CD14-positive monocyte (primary cell): ENCODE measurements at regions not wholly inside any gene's neighbourhood (a gene's known extent, or its start where the extent isn't known, plus 50 kb on each side); places are given as distances from the start of the nearest gene placed in this dataset.

Experiments used
- DNase-seq, 3 donors: peaks; one replicate each; pipeline ENCODE4 v3.0.0-alpha.2; 2011 to 2022
- H2AFZ ChIP-seq: 2 replicates; pipeline ENCODE4 v1.6.0; 2012; ENCODE audit warnings: mild to moderate bottlenecking, low read depth, low read length, inconsistent platforms; ENCODE audit not compliant: insufficient read depth, poor library complexity, severe bottlenecking
- H3K27ac ChIP-seq, 2 donors: 1 replicate in 1 of 2; 2 replicates in 1 of 2; pipeline ENCODE4 v1.5.1; 2012 to 2013; ENCODE audit warnings: low read length in 2 of 2, control low read depth in 1 of 2, inconsistent platforms in 1 of 2, low read depth in 1 of 2, mild to moderate bottlenecking in 1 of 2
- H3K27me3 ChIP-seq, 2 donors: one replicate each; pipeline versions ENCODE4 v1.6.0 to v1.6.1; 2011 to 2013; ENCODE audit warnings: low read length in 2 of 2; ENCODE audit not compliant: control insufficient read depth in 2 of 2, insufficient read depth in 2 of 2
- H3K36me3 ChIP-seq, 2 donors: replicated peaks in 1 of 2; 1 replicate in 1 of 2; 2 replicates in 1 of 2; pipeline versions ENCODE4 v1.5.1 to v1.6.1; 2012 to 2013; ENCODE audit warnings: low read length in 2 of 2, control low read depth in 1 of 2, inconsistent platforms in 1 of 2, mild to moderate bottlenecking in 1 of 2; ENCODE audit not compliant: insufficient read depth in 2 of 2, control insufficient read depth in 1 of 2
- H3K4me1 ChIP-seq, 2 donors: 1 replicate in 1 of 2; 2 replicates in 1 of 2; pipeline versions ENCODE4 v1.5.1 to v1.6.1; 2012 to 2013; ENCODE audit warnings: low read length in 2 of 2, control low read depth in 1 of 2, inconsistent platforms in 1 of 2, mild to moderate bottlenecking in 1 of 2, moderate library complexity in 1 of 2; ENCODE audit not compliant: insufficient read depth in 2 of 2, control insufficient read depth in 1 of 2
- H3K4me2 ChIP-seq: replicated peaks from 2 replicates; pipeline ENCODE3; 2012; ENCODE audit warnings: low read length, moderate library complexity, mild to moderate bottlenecking; ENCODE audit not compliant: poor library complexity, severe bottlenecking; ENCODE audit errors: extremely low read depth
- H3K4me3 ChIP-seq, 3 experiments: fragments of 200-600 bp in 1 of 3; sonication (generic) in 1 of 3; replicated peaks in 1 of 3; 1 replicate in 2 of 3; 2 replicates in 1 of 3; pipeline ENCODE4 v1.5.1; 2011 to 2013; ENCODE audit warnings: low read length in 3 of 3, mild to moderate bottlenecking in 3 of 3, control low read depth in 2 of 3, low read depth in 2 of 3, inconsistent platforms in 1 of 3, moderate library complexity in 1 of 3
- H3K79me2 ChIP-seq: 2 replicates; pipeline ENCODE4 v1.6.0; 2012; ENCODE audit warnings: mild to moderate bottlenecking, control low read depth, inconsistent platforms, low read length, moderate library complexity; ENCODE audit not compliant: insufficient read depth
- H3K9ac ChIP-seq: 2 replicates; pipeline ENCODE4 v1.6.0; 2017; ENCODE audit warnings: low read length, mild to moderate bottlenecking; ENCODE audit not compliant: insufficient read depth, poor library complexity, severe bottlenecking
- H3K9me3 ChIP-seq, 2 donors: replicated peaks in 1 of 2; 1 replicate in 1 of 2; 2 replicates in 1 of 2; pipeline versions ENCODE4 v1.5.1 to v1.6.1; 2012 to 2013; ENCODE audit warnings: low read length in 2 of 2, control low read depth in 1 of 2; ENCODE audit not compliant: control insufficient read depth in 1 of 2, insufficient read depth in 1 of 2
- H4K20me1 ChIP-seq: 2 replicates; pipeline ENCODE4 v1.6.0; 2012; ENCODE audit warnings: mild to moderate bottlenecking, low read length, control low read depth, moderate library complexity; ENCODE audit not compliant: insufficient read depth
- H3K27ac Mint-ChIP-seq, 7 donors: one replicate each; pipeline ENCODE4 v1.8.0; 2020; ENCODE audit warnings: mild to moderate bottlenecking in 7 of 7, mixed read lengths in 7 of 7, moderate library complexity in 6 of 7, inconsistent platforms in 2 of 7
- H3K27me3 Mint-ChIP-seq, 3 donors: one replicate each; pipeline ENCODE4 v1.8.0; 2021 to 2022; ENCODE audit warnings: low read depth in 3 of 3, mild to moderate bottlenecking in 3 of 3, mixed read lengths in 3 of 3, moderate library complexity in 3 of 3, inconsistent platforms in 1 of 3
- H3K36me3 Mint-ChIP-seq, 2 donors: one replicate each; pipeline ENCODE4 v1.8.0; 2020; ENCODE audit warnings: mixed read lengths in 2 of 2, inconsistent platforms in 1 of 2, mild to moderate bottlenecking in 1 of 2
- H3K4me1 Mint-ChIP-seq: one replicate; pipeline ENCODE4 v1.8.0; 2020; ENCODE audit warnings: mild to moderate bottlenecking, mixed read lengths
- H3K4me3 Mint-ChIP-seq, 2 donors: one replicate each; pipeline ENCODE4 v1.8.0; 2020; ENCODE audit warnings: mild to moderate bottlenecking in 2 of 2, mixed read lengths in 2 of 2, moderate library complexity in 1 of 2
- H3K9me3 Mint-ChIP-seq, 7 donors: one replicate each; pipeline ENCODE4 v1.8.0; 2020 to 2022; ENCODE audit warnings: mixed read lengths in 7 of 7, mild to moderate bottlenecking in 6 of 7, moderate library complexity in 6 of 7, inconsistent platforms in 2 of 7
- CTCF ChIP-seq: fragments of 200-600 bp; IDR thresholded peaks from one replicate; pipeline ENCODE4 v1.8.0; 2022; ENCODE audit warnings: antibody characterized with exemption, mild to moderate bottlenecking
- WGBS: methylation state at CpG from one replicate; pipeline ENCODE4 v1.1.5; 2013; ENCODE audit warnings: missing lambda C conversion rate; ENCODE audit not compliant: insufficient coverage; 5-methylcytosine and 5-hydroxymethylcytosine counted together
- intact Hi-C, 2 donors: fragments of 100-400 bp; cut with micrococcal nuclease; formaldehyde crosslinking; loops; one replicate each; pipeline versions ENCODE4 v1.15.0 to v1.15.1; 2023

GRCh38 chr2:109679225-109679624 lies 65.1 kb downstream of the SOWAHC start:
- no peaks in the 10 kb centered on the region for H3K4me1 ChIP-seq
- Mint-ChIP-seq H3K4me3 (no peak overlapping the region), H3K27ac (peak overlapping the region in 1 of 7 donors; percentile 38)

GRCh38 chr2:109679626-109680025 lies 65.5 kb downstream of the SOWAHC start:
- Mint-ChIP-seq H3K4me1 (peaks cover 2% of the 10 kb centered on the region), H3K9me3 (no peaks in the 10 kb centered on the region), H3K27ac (peak overlapping the region in 2 of 7 donors; percentile 22 to 38), H3K27me3 (peaks cover 5 to 6% (median 5%) of the 10 kb centered on the region in 3 donors), H3K36me3 (no peaks in the 10 kb centered on the region), H3K4me3 (no peak overlapping the region)
- WGBS = 100% methylated on average over 2 of the region's 5 CpGs
- Histone ChIP-seq H3K27ac (no peak overlapping the region), H3K4me1 (no peaks in the 10 kb centered on the region), H3K9me3 (no peaks in the 10 kb centered on the region), H3K4me2 (no peak overlapping the region), H4K20me1 (no peaks in the 10 kb centered on the region), H3K79me2 (no peaks in the 10 kb centered on the region), H3K27me3 (no peaks in the 10 kb centered on the region), H2AFZ (no peak overlapping the region), H3K9ac (no peak overlapping the region), H3K36me3 (no peaks in the 10 kb centered on the region), H3K4me3 (no peak overlapping the region)
- no peak for DNase-seq
- intact Hi-C loops = no loop called here
- no peak for TF ChIP-seq CTCF

More at GRCh38 chr2:109679225-109679624, 65.1 kb downstream of the SOWAHC start:
- Histone ChIP-seq H4K20me1 (no peaks in the 10 kb centered on the region), H3K4me3 (no peak overlapping the region), H3K36me3 (no peaks in the 10 kb centered on the region), H3K27me3 (no peaks in the 10 kb centered on the region), H3K27ac (no peak overlapping the region), H3K4me2 (no peak overlapping the region), H3K79me2 (no peaks in the 10 kb centered on the region), H3K9me3 (no peaks in the 10 kb centered on the region), H2AFZ (no peak overlapping the region), H3K9ac (no peak overlapping the region)
- Mint-ChIP-seq H3K4me1 (peaks cover 2% of the 10 kb centered on the region), H3K9me3 (no peaks in the 10 kb centered on the region), H3K36me3 (no peaks in the 10 kb centered on the region), H3K27me3 (peaks cover 5 to 6% (median 5%) of the 10 kb centered on the region in 3 donors)
- no peak for DNase-seq
- no peak for TF ChIP-seq CTCF
- intact Hi-C loops = no loop called here
- 90% methylated on average over 2 of the region's 3 CpGs for WGBS
